Neutrophil (primary cell): ENCODE measurements at regions not wholly inside any gene's neighbourhood (a gene's known extent, or its start where the extent isn't known, plus 50 kb on each side); places are given as distances from the start of the nearest gene placed in this dataset.

Experiments used
- H3K27ac ChIP-seq: fragments of 200-600 bp; sonication (generic); 2 replicates; pipeline ENCODE4 v1.5.1; 2016; ENCODE audit warnings: mild to moderate bottlenecking, moderate library complexity
- H3K27me3 ChIP-seq: fragments of 200-600 bp; sonication (generic); 2 replicates; pipeline ENCODE4 v1.6.0; 2016; ENCODE audit warnings: mild to moderate bottlenecking
- H3K36me3 ChIP-seq: fragments of 200-600 bp; sonication (generic); 2 replicates; pipeline ENCODE4 v1.5.1; 2017
- H3K4me1 ChIP-seq, 2 experiments: fragments of 200-600 bp in 1 of 2; sonication (generic) in 1 of 2; 1 replicate in 1 of 2; 2 replicates in 1 of 2; pipeline versions ENCODE4 v1.5.1 to v1.6.1; 2013 to 2016; ENCODE audit warnings: low read depth in 1 of 2, low read length in 1 of 2, mild to moderate bottlenecking in 1 of 2, moderate library complexity in 1 of 2; ENCODE audit not compliant: control insufficient read depth in 1 of 2, insufficient read depth in 1 of 2
- H3K4me3 ChIP-seq, 2 experiments: fragments of 200-600 bp in 1 of 2; sonication (generic) in 1 of 2; 1 replicate in 1 of 2; 2 replicates in 1 of 2; pipeline ENCODE4 v1.5.1; 2013 to 2016; ENCODE audit warnings: low read depth in 1 of 2, low read length in 1 of 2, mild to moderate bottlenecking in 1 of 2, moderate library complexity in 1 of 2
- H3K9me3 ChIP-seq: fragments of 200-600 bp; sonication (generic); 2 replicates; pipeline ENCODE4 v1.5.1; 2016
- CTCF ChIP-seq: fragments of 200-600 bp; sonication (generic); IDR thresholded peaks from 2 replicates; pipeline ENCODE4 v1.5.1; 2016; ENCODE audit warnings: antibody characterized with exemption

GRCh38 chr2:156731506-156731905 is 295.3 kb downstream of the GPD2 start:
- H3K4me3 ChIP-seq, result no peak overlapping the region
- no peak overlapping the region for H3K27ac ChIP-seq
- H3K4me1 ChIP-seq, result no peaks in the 10 kb centered on the region
- H3K27me3 ChIP-seq, result no peaks in the 10 kb centered on the region
- H3K36me3 ChIP-seq, result no peaks in the 10 kb centered on the region
- no peak for TF ChIP-seq CTCF
- H3K9me3 ChIP-seq, result no peaks in the 10 kb centered on the region

GRCh38 chr2:156736950-156737349 is 300.8 kb downstream of the GPD2 start:
- H3K27ac ChIP-seq, result no peak overlapping the region
- H3K4me1 ChIP-seq, result no peaks in the 10 kb centered on the region
- H3K27me3 ChIP-seq, result no peaks in the 10 kb centered on the region
- TF ChIP-seq CTCF, result no peak
- no peak overlapping the region for H3K4me3 ChIP-seq
- no peaks in the 10 kb centered on the region for H3K9me3 ChIP-seq
- no peaks in the 10 kb centered on the region for H3K36me3 ChIP-seq

- Histone ChIP-seq H3K27ac (no peak overlapping the region), H3K9me3 (no peaks in the 10 kb centered on the region)
- TF ChIP-seq CTCF, result no peak
Measured at GRCh38 chr2:156739301-156739700, 303.1 kb downstream of the GPD2 start.

GRCh38 chr2:156745619-156746018 is 309.4 kb downstream of the GPD2 start:
- Histone ChIP-seq H3K4me3 (no peak overlapping the region), H3K36me3 (no peaks in the 10 kb centered on the region), H3K4me1 (no peaks in the 10 kb centered on the region), H3K27me3 (no peaks in the 10 kb centered on the region), H3K9me3 (no peaks in the 10 kb centered on the region), H3K27ac (no peak overlapping the region)
- no peak for TF ChIP-seq CTCF

More at GRCh38 chr2:156739301-156739700, 303.1 kb downstream of the GPD2 start:
- H3K4me1 ChIP-seq, result no peaks in the 10 kb centered on the region
- H3K4me3 ChIP-seq, result no peak overlapping the region
- H3K36me3 ChIP-seq, result no peaks in the 10 kb centered on the region
- H3K27me3 ChIP-seq, result no peaks in the 10 kb centered on the region

GRCh38 chr2:156748221-156748620 is 312.0 kb downstream of the GPD2 start:
- TF ChIP-seq CTCF, result no peak

GRCh38 chr2:156752042-156752441 is 315.9 kb downstream of the GPD2 start:
- no peaks in the 10 kb centered on the region for H3K4me1 ChIP-seq
- TF ChIP-seq CTCF, result no peak
- no peaks in the 10 kb centered on the region for H3K9me3 ChIP-seq
- no peak overlapping the region for H3K4me3 ChIP-seq
- no peak overlapping the region for H3K27ac ChIP-seq
- no peaks in the 10 kb centered on the region for H3K27me3 ChIP-seq
- no peaks in the 10 kb centered on the region for H3K36me3 ChIP-seq

More at GRCh38 chr2:156748221-156748620, 312.0 kb downstream of the GPD2 start:
- Histone ChIP-seq H3K36me3 (no peaks in the 10 kb centered on the region), H3K27ac (no peak overlapping the region), H3K9me3 (no peaks in the 10 kb centered on the region), H3K4me1 (no peaks in the 10 kb centered on the region), H3K4me3 (no peak overlapping the region), H3K27me3 (no peaks in the 10 kb centered on the region)
